ENCODE measurements at regions not wholly inside any gene's neighbourhood (a gene's known extent, or its start where the extent isn't known, plus 50 kb on each side); places are given as distances from the start of the nearest gene placed in this dataset.

- DNase-seq: no peak
Measured at GRCh38 chr6:93621442-93621841, 202.1 kb upstream of the EPHA7 start.

- no peak for DNase-seq
Measured at GRCh38 chr6:93604951-93605350, 185.6 kb upstream of the EPHA7 start.

- DNase-seq: no peak
Measured at GRCh38 chr6:93592417-93592816, 173.1 kb upstream of the EPHA7 start.

- DNase-seq: no peak
Measured at GRCh38 chr6:93586306-93586705, 166.9 kb upstream of the EPHA7 start.

GRCh38 chr6:93584300-93584699 lies 164.9 kb upstream of the EPHA7 start:
- DNase-seq: no peak

GRCh38 chr6:93581371-93581770 lies 162.0 kb upstream of the EPHA7 start:
- DNase-seq: no peak

GRCh38 chr6:93580446-93580845 lies 161.1 kb upstream of the EPHA7 start:
- no peak for DNase-seq

GRCh38 chr6:93575495-93576267 lies 156.3 kb upstream of the EPHA7 start:
- no peak for DNase-seq

- DNase-seq: no peak
Measured at GRCh38 chr6:93574299-93574698, 154.9 kb upstream of the EPHA7 start.

GRCh38 chr6:93571346-93571745 lies 152.0 kb upstream of the EPHA7 start:
- no peak for DNase-seq

GRCh38 chr6:93568169-93568568 lies 148.8 kb upstream of the EPHA7 start:
- DNase-seq: no peak

- DNase-seq: no peak
Measured at GRCh38 chr6:93567164-93567563, 147.8 kb upstream of the EPHA7 start.

GRCh38 chr6:93566285-93566684 lies 146.9 kb upstream of the EPHA7 start:
- no peak for DNase-seq

- DNase-seq: no peak
Measured at GRCh38 chr6:93562582-93562981, 143.2 kb upstream of the EPHA7 start.

- no peak for DNase-seq
Measured at GRCh38 chr6:93555292-93555691, 135.9 kb upstream of the EPHA7 start.

GRCh38 chr6:93554018-93554417 lies 134.7 kb upstream of the EPHA7 start:
- no peak for DNase-seq

- peak; percentile 28 for DNase-seq
Measured at GRCh38 chr6:93550551-93551276, 131.4 kb upstream of the EPHA7 start.

- no peak for DNase-seq
Measured at GRCh38 chr6:93549868-93550267, 130.5 kb upstream of the EPHA7 start.

- DNase-seq: no peak
Measured at GRCh38 chr6:93524671-93525451, 105.5 kb upstream of the EPHA7 start.

GRCh38 chr6:93523365-93523764 lies 104.0 kb upstream of the EPHA7 start:
- no peak for DNase-seq

- no peak for DNase-seq
Measured at GRCh38 chr6:93516441-93516840, 97.1 kb upstream of the EPHA7 start.

GRCh38 chr6:93515736-93516135 lies 96.4 kb upstream of the EPHA7 start:
- no peak for DNase-seq

- no peak for DNase-seq
Measured at GRCh38 chr6:93498713-93499112, 79.4 kb upstream of the EPHA7 start.

GRCh38 chr6:93496548-93496947 lies 77.2 kb upstream of the EPHA7 start:
- no peak for DNase-seq
